Left ventricle myocardium inferior (tissue), 1 donor: ENCODE measurements at regions not wholly inside any gene's neighbourhood (a gene's known extent, or its start where the extent isn't known, plus 50 kb on each side); places are given as distances from the start of the nearest gene placed in this dataset.

ENCODE experiments used
- DNase-seq: peaks from one replicate; pipeline ENCODE4 v3.0.0-alpha.2; 2020
- H3K27ac ChIP-seq: fragments of 200-600 bp; replicated peaks from 2 replicates; pipeline ENCODE4 v1.8.0; 2021
- H3K27me3 ChIP-seq: fragments of 200-600 bp; 2 replicates; pipeline ENCODE4 v1.8.0; 2021; ENCODE audit warnings: low read depth
- H3K36me3 ChIP-seq: fragments of 200-600 bp; 2 replicates; pipeline ENCODE4 v1.8.0; 2021
- H3K4me1 ChIP-seq: fragments of 200-600 bp; 2 replicates; pipeline ENCODE4 v1.8.0; 2021
- H3K4me3 ChIP-seq: fragments of 200-600 bp; 2 replicates; pipeline ENCODE4 v1.8.0; 2021; ENCODE audit warnings: mild to moderate bottlenecking, moderate library complexity
- H3K9me3 ChIP-seq: fragments of 200-600 bp; replicated peaks from 2 replicates; pipeline ENCODE4 v1.8.0; 2021
- intact Hi-C: fragments of 100-400 bp; cut with micrococcal nuclease; formaldehyde crosslinking; loops from one replicate; pipeline ENCODE4 v1.11.0; 2022
- TF ChIP-seq, protein P1 (sequence below): fragments of 200-600 bp; IDR thresholded peaks from 2 replicates; pipeline ENCODE4 v1.8.0; 2021; ENCODE audit warnings: antibody characterized with exemption, mild to moderate bottlenecking, borderline replicate concordance
- donor health status: DM: no; HTN: yes; CAD: no; lungs with severe emphysema.

GRCh38 chr13:31049083-31049482 lies 112.6 kb downstream of the HSPH1 start:
- intact Hi-C loops, result no loop called here
- peaks cover 29% of the 10 kb centered on the region for H3K4me1 ChIP-seq
- no peaks in the 10 kb centered on the region for H3K9me3 ChIP-seq
- DNase-seq, result no peak
- TF ChIP-seq, protein P1, sequence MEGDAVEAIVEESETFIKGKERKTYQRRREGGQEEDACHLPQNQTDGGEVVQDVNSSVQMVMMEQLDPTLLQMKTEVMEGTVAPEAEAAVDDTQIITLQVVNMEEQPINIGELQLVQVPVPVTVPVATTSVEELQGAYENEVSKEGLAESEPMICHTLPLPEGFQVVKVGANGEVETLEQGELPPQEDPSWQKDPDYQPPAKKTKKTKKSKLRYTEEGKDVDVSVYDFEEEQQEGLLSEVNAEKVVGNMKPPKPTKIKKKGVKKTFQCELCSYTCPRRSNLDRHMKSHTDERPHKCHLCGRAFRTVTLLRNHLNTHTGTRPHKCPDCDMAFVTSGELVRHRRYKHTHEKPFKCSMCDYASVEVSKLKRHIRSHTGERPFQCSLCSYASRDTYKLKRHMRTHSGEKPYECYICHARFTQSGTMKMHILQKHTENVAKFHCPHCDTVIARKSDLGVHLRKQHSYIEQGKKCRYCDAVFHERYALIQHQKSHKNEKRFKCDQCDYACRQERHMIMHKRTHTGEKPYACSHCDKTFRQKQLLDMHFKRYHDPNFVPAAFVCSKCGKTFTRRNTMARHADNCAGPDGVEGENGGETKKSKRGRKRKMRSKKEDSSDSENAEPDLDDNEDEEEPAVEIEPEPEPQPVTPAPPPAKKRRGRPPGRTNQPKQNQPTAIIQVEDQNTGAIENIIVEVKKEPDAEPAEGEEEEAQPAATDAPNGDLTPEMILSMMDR, result no peak
- H3K36me3 ChIP-seq, result no peaks in the 10 kb centered on the region
- no peak overlapping the region for H3K4me3 ChIP-seq
- no peak overlapping the region for H3K27ac ChIP-seq
- peaks cover 16% of the 10 kb centered on the region for H3K27me3 ChIP-seq

GRCh38 chr13:31048521-31048920 lies 113.2 kb downstream of the HSPH1 start:
- DNase-seq, result no peak
- H3K36me3 ChIP-seq, result no peaks in the 10 kb centered on the region
- H3K27ac ChIP-seq, result no peak overlapping the region
- intact Hi-C loops, result no loop called here
- peaks cover 22% of the 10 kb centered on the region for H3K27me3 ChIP-seq
- H3K4me1 ChIP-seq, result peaks cover 30% of the 10 kb centered on the region
- H3K9me3 ChIP-seq, result no peaks in the 10 kb centered on the region
- no peak overlapping the region for H3K4me3 ChIP-seq
- TF ChIP-seq, protein P1, result no peak

DNA sequence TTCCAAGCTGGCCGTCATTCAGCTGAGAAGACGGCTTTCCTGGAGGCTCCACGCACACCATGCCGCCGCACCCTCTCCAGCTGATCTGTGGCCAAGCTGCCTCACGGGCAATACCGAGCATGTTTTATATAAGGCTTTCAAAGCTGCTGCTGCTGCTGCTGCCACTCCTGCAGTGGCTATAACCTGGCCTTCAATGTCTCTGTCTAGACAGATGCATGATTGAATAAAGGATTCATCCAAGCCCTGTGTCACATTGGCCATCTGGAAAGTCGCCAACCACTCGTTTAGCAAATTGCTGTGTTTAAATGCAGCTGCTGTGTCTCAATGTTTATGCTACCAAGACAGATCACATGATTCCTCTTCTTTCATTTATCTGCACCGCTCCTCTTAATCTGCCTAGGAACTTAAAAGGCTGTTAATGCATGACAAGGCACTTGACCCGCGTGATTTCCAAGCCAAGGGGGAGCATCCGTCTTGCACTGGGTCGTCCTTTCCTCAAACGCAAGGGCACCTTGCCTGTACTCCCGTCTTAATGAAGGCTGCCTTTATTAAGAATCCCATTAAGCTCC lies 114.3 kb downstream of the TEX26 start:
- intact Hi-C loops, result no loop called here
- TF ChIP-seq, protein P1, result no peak
- Histone ChIP-seq H3K36me3 (no peaks in the 10 kb centered on the region), H3K4me1 (peaks cover 26% of the 10 kb centered on the region), H3K9me3 (no peaks in the 10 kb centered on the region), H3K27ac (no peak overlapping the region), H3K4me3 (peak overlapping the region; percentile 29), H3K27me3 (peaks cover 10% of the 10 kb centered on the region)
- DNase-seq, result peak; percentile 24

DNA sequence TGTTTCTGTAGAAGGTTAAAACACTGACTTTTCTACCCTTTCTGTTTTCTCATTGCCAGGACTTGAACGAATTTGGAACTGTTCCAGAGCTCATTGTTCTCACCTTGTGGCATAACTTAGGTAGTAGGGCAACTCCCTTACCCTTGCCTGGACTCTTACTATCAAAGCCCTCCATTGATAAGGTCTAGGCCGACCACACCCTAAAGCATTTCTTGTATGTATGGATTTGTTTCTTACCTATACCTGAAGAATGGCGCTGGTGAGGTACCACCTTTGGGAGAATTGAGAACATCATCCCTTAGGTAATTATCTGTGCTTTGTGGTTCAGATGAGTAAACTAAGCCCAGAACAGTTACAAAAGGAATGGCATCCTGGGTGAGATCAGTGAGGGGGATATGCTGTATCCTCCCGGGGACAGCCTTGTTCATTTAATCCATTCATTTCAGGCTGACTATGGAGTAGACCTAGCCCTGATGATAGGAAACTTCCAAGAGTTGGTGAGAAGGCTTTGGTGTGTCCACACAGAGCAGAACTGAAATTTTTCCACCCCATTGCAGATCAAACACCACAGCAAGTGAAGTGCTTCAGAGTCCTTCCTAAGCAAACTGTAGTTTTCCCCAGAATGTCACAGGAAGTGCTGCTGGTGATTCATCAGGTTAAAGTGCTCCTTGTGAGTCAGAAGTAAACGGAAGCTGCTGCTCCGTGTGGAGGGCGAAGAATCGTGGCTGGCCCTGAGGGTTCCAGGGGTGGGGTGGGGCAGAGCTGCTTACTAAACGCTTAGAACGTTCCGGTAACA lies 113.0 kb downstream of the TEX26 start:
- Histone ChIP-seq H3K4me1 (peaks cover 26% of the 10 kb centered on the region), H3K9me3 (no peaks in the 10 kb centered on the region), H3K36me3 (no peaks in the 10 kb centered on the region), H3K27me3 (peaks cover 14% of the 10 kb centered on the region), H3K4me3 (no peak overlapping the region), H3K27ac (peak overlapping the region; percentile 4)
- no peak for DNase-seq
- intact Hi-C loops, result no loop called here
- TF ChIP-seq, protein P1, result no peak

GRCh38 chr13:31044364-31045285 lies 112.2 kb downstream of the TEX26 start:
- peaks cover 26% of the 10 kb centered on the region for H3K4me1 ChIP-seq

More at GRCh38 chr13:31044364-31045285, 112.2 kb downstream of the TEX26 start:
- TF ChIP-seq, protein P1, result peak; percentile 96
- peak; percentile 67 for DNase-seq
- Histone ChIP-seq H3K4me3 (no peak overlapping the region), H3K27me3 (peaks cover 17% of the 10 kb centered on the region), H3K27ac (no peak overlapping the region), H3K9me3 (no peaks in the 10 kb centered on the region), H3K36me3 (no peaks in the 10 kb centered on the region)
- intact Hi-C loops, result no loop called here
